Peyer's patch (tissue), 4 donors: ENCODE measurements at regions not wholly inside any gene's neighbourhood (a gene's known extent, or its start where the extent isn't known, plus 50 kb on each side); places are given as distances from the start of the nearest gene placed in this dataset.

Experiments used
- DNase-seq, 3 donors: peaks; one replicate each; pipeline ENCODE4 v3.0.0-alpha.2; 2017 to 2019
- H3K27ac ChIP-seq, 4 donors: fragments of 200-600 bp; sonication (generic); one replicate each; pipeline ENCODE4 v1.5.1; 2016 to 2019
- H3K27me3 ChIP-seq, 2 donors: fragments of 200-600 bp; sonication (generic); one replicate each; pipeline ENCODE4 v1.5.1; 2019
- H3K36me3 ChIP-seq, 3 donors: fragments of 200-600 bp; sonication (generic); one replicate each; pipeline ENCODE4 v1.5.1; 2016 to 2019
- H3K4me1 ChIP-seq, 4 donors: fragments of 200-600 bp; sonication (generic); one replicate each; pipeline ENCODE4 v1.5.1; 2016 to 2019
- H3K4me3 ChIP-seq, 4 donors: fragments of 200-600 bp; sonication (generic); 1 replicate in 3 of 4; 2 replicates in 1 of 4; pipeline ENCODE4 v1.5.1; 2016 to 2019; ENCODE audit warnings: mild to moderate bottlenecking in 1 of 4
- H3K9me3 ChIP-seq, 4 donors: fragments of 200-600 bp; sonication (generic); one replicate each; pipeline ENCODE4 v1.5.1; 2016 to 2019; ENCODE audit warnings: mild to moderate bottlenecking in 1 of 4
- POLR2A ChIP-seq, 2 donors: fragments of 450-650 bp; IDR thresholded peaks; one replicate each; pipeline ENCODE4 v1.5.1; 2017; ENCODE audit warnings: antibody characterized with exemption in 2 of 2, mild to moderate bottlenecking in 2 of 2, moderate library complexity in 2 of 2
- TF ChIP-seq, protein P1 (sequence below), 6 experiments: fragments of 450-650 bp in 4 of 6; fragments of 200-600 bp in 2 of 6; sonication (generic) in 1 of 6; IDR thresholded peaks; one replicate each; pipeline ENCODE4 v1.5.1; 2017 to 2019; ENCODE audit warnings: antibody characterized with exemption in 6 of 6, mild to moderate bottlenecking in 3 of 6, moderate library complexity in 1 of 6

DNA sequence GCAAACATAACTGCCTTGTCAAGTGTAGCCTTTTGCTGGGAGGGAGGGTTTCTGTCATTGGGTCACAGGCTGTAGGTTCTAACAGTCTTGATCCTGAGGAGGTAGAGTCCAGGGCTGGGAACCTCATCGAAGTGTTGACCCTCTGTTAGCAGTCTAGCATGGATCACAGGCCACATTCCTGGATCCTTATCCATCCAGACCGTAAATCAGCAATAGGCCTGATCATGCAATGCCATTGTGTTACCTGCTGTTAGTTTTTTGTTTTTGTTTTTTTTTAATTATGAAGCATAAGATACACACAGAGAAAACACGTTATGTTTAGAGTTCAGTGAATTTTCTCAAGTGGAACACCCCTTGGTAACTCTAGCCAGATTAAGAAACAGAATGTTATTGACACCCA is 282.0 kb upstream of the TPM1 start:
- peaks cover 0 to 39% (median 0%) of the 10 kb centered on the region in 3 donors for H3K36me3 ChIP-seq
- no peaks in the 10 kb centered on the region for H3K4me1 ChIP-seq
- TF ChIP-seq POLR2A (IDR thresholded peaks at IDR 0.05), result no peak
- TF ChIP-seq, protein P1, sequence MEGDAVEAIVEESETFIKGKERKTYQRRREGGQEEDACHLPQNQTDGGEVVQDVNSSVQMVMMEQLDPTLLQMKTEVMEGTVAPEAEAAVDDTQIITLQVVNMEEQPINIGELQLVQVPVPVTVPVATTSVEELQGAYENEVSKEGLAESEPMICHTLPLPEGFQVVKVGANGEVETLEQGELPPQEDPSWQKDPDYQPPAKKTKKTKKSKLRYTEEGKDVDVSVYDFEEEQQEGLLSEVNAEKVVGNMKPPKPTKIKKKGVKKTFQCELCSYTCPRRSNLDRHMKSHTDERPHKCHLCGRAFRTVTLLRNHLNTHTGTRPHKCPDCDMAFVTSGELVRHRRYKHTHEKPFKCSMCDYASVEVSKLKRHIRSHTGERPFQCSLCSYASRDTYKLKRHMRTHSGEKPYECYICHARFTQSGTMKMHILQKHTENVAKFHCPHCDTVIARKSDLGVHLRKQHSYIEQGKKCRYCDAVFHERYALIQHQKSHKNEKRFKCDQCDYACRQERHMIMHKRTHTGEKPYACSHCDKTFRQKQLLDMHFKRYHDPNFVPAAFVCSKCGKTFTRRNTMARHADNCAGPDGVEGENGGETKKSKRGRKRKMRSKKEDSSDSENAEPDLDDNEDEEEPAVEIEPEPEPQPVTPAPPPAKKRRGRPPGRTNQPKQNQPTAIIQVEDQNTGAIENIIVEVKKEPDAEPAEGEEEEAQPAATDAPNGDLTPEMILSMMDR (IDR thresholded peaks at IDR 0.05), result no peak
- DNase-seq, result no peak
- H3K9me3 ChIP-seq, result no peaks in the 10 kb centered on the region
- no peak overlapping the region for H3K27ac ChIP-seq
- H3K27me3 ChIP-seq, result no peaks in the 10 kb centered on the region
- no peak overlapping the region for H3K4me3 ChIP-seq

DNA sequence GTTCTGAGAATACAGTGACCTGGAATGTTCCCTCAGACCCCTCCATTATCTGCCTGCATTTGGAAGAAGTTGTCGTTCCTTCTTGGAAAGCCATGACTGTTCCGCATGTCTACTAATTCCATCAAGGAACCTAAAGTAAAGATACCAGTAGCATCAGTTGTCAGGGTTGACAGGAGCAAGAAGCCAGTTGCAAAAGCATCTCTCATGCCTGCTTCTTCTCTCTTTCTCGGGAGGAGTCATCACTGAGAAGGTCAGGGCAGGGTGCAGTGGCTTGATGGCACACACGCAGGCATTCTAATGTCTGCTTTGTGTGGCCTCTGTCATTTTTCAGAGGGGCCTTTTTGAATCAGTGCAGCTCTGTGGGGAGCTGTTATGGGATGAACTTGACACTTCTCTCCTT is 276.6 kb upstream of the TPM1 start:
- no peak for DNase-seq
- Histone ChIP-seq H3K36me3 (peaks cover 0 to 54% (median 0%) of the 10 kb centered on the region in 3 donors), H3K9me3 (no peaks in the 10 kb centered on the region), H3K4me1 (no peaks in the 10 kb centered on the region), H3K27me3 (no peaks in the 10 kb centered on the region), H3K4me3 (no peak overlapping the region), H3K27ac (no peak overlapping the region)
- no peak for TF ChIP-seq POLR2A (IDR thresholded peaks at IDR 0.05)
- TF ChIP-seq, protein P1 (IDR thresholded peaks at IDR 0.05), result no peak

DNA sequence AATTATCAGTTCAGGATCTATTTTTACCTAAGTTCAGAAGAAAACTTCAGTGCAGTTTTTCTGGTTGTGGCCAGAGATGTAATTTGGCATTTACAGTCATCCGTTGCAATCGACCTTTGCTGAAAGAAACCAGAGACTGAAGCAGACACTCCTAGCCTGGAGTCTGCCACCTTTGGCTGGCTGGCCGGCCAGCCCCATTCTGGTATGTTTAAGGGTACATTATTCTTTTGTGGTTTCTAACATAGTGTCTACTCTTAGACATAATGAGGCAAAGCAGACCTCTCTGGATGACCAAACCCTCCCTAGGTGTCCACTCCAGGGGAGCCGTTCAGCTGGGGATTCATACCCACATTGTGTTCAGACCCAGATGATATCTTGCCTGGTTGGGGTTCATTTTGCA is 275.9 kb upstream of the TPM1 start:
- Histone ChIP-seq H3K4me1 (no peaks in the 10 kb centered on the region), H3K27ac (no peak overlapping the region), H3K9me3 (no peaks in the 10 kb centered on the region), H3K27me3 (no peaks in the 10 kb centered on the region), H3K36me3 (peaks cover 0 to 60% (median 0%) of the 10 kb centered on the region in 3 donors), H3K4me3 (no peak overlapping the region)
- TF ChIP-seq POLR2A (IDR thresholded peaks at IDR 0.05), result no peak
- TF ChIP-seq, protein P1 (IDR thresholded peaks at IDR 0.05), result no peak
- no peak for DNase-seq

DNA sequence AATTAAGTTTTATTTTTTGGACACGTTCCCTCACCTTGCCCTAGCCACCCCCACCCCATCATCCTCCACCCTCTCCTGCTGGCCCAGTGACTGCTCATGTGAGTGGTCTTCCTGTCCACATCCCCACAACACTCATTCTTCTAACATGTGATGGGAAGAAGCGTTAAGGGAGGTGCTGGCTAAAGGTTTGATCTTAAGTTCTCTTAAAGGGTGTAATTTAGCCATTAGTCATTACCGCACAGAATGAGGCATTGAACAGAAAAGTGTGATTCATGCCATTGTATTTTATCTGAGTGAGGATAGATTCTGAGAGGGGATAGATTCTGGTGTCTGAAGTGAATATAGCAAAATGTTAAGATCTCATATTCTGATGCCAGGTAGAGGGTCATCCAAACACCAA is 272.9 kb upstream of the TPM1 start:
- H3K36me3 ChIP-seq, result peaks cover 0 to 49% (median 0%) of the 10 kb centered on the region in 3 donors
- no peak overlapping the region for H3K4me3 ChIP-seq
- no peak overlapping the region for H3K27ac ChIP-seq
- DNase-seq, result no peak
- H3K9me3 ChIP-seq, result no peaks in the 10 kb centered on the region
- no peaks in the 10 kb centered on the region for H3K4me1 ChIP-seq
- TF ChIP-seq, protein P1 (IDR thresholded peaks at IDR 0.05), result no peak
- TF ChIP-seq POLR2A (IDR thresholded peaks at IDR 0.05), result no peak
- no peaks in the 10 kb centered on the region for H3K27me3 ChIP-seq

DNA sequence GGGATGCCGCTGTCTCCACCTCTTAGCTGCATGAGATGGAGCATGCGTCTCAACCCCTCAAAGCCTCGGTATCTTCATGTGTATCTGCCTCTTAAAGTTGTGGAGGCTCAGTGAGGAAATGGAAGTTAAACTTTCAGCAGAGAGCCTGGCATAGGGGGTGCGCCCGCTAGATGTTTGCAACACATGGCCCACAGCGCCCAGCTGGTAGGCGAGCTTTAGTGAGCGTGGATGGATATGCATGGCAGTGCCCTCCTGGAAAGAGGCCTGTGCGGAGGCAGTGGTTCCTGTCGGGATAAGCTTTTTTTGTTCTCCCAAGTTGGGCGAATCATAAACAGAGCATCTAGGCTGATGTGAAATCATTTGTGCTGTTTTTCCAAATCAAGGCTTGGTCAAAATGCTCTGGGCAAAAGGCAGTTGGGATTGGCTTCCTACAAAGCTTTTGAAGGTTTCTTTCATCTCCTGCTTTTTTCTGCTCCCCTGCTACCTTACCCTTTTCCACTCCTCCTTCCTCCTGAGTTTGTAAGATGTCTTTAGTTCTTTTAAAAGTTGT is 272.4 kb upstream of the TPM1 start:
- Histone ChIP-seq H3K27ac (no peak overlapping the region), H3K36me3 (peaks cover 0 to 47% (median 0%) of the 10 kb centered on the region in 3 donors), H3K4me1 (no peaks in the 10 kb centered on the region), H3K4me3 (no peak overlapping the region), H3K9me3 (no peaks in the 10 kb centered on the region), H3K27me3 (no peaks in the 10 kb centered on the region)
- no peak for TF ChIP-seq POLR2A (IDR thresholded peaks at IDR 0.05)
- TF ChIP-seq, protein P1 (IDR thresholded peaks at IDR 0.05), result no peak
- no peak for DNase-seq

DNA sequence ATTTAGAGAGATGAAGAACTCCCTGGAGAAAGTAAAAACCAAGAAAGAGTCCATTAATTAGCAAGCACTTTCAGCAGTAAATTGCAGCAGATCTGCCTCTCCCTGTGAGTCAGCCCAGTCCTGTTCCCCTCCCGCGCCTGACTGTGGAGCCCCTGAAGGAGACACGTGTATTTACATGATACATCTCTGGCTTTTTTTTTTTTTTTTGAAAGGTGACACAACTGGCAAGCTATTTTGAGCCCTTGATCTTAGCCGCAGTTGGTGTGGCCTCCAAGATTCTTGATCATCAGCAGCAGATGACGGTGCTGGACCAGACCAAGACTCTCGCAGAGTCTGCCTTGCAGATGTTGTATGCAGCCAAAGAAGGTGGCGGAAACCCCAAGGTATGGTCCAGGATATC is 271.8 kb upstream of the TPM1 start:
- no peaks in the 10 kb centered on the region for H3K9me3 ChIP-seq
- no peak for DNase-seq
- peaks cover 0 to 47% (median 0%) of the 10 kb centered on the region in 3 donors for H3K36me3 ChIP-seq

More for the DNA sequence above, 271.8 kb upstream of the TPM1 start:
- Histone ChIP-seq H3K4me3 (no peak overlapping the region), H3K27me3 (no peaks in the 10 kb centered on the region), H3K27ac (no peak overlapping the region), H3K4me1 (no peaks in the 10 kb centered on the region)
- no peak for TF ChIP-seq POLR2A (IDR thresholded peaks at IDR 0.05)
- TF ChIP-seq, protein P1 (IDR thresholded peaks at IDR 0.05), result no peak
